Amniotic epithelial cell (primary cell): ENCODE measurements at regions not wholly inside any gene's neighbourhood (a gene's known extent, or its start where the extent isn't known, plus 50 kb on each side); places are given as distances from the start of the nearest gene placed in this dataset.
"Not testable (repeated sequence)": the region's sequence is repeated elsewhere in the genome, so short reads cannot be mapped to it uniquely, and the experiment has no call there.

Experiments used
- DNase-seq: peaks from one replicate; pipeline ENCODE4 v3.0.0-alpha.2; 2010; ENCODE audit warnings: low read depth

DNA sequence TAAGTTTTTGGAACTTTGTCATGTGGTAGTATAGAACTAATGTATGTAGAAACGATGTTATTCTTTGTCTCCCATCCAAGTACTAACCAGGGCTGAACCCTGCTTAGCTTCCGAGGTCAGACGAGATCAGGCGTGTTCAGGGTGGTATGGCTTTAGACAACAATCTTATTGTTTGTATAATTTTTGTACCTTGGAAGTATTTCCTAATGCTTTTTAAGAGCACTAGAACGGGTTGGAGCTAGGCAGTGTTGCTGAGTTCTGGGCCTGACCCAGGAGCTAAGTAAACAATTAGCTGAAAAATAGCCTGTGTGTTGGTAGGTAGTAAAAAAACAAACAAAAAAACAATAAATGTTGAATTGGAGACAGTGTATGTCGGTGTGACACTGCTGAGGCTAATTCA lies 244.3 kb downstream of the EMP1 start:
- DNase-seq, result no peak

DNA sequence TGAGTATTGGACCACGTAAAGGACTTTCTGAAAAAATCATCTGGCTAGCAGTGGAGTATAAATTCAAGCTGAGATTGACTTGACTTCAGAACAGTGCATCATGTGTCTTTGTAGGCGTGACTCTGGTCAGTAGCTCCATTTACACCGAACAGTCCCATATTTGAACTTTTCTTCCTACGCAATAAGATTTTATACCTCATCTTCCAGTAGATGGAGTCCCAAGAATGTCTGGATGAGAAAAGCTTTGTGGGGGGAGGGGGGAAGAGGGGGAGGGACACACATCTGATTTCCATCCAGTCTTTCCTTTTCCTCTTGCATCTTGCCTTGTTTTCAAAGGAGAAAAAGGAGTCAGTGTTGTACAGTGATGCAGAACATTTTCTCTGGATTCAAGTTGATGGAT lies 241.0 kb downstream of the EMP1 start:
- no peak for DNase-seq

DNA sequence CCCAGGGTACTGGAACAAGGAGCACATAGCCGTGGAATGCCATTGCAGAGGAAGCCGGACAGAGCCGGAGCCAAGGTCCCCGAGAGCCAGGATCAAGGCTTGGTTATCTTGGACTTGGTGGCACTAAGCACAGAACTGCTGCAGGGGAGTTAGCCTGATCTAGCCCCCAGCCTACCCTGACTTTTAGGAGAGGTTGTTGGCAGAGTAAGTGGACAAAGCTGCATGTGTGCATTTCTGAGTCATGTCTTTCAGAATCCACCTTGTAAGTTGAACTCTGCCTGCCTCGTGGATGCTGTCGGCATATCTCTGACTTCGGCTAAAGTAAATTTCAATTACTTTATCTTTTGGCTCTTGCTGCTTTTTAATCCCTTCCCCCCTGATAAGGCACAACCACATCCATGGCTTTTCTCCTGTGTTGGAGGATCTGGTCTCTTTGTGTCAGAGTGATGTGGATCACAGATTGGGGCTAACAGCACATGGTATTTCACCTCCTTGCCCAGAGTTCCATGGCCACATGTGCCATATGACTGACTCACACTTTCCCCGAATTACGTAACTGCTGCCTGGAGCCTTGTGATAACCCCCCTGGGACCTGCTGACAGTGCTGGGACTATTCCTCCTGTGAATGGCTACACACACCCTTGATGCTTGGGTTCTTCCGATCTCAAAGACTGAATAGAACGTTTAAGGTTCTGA lies 240.3 kb downstream of the EMP1 start:
- DNase-seq, result peak; percentile 42

DNA sequence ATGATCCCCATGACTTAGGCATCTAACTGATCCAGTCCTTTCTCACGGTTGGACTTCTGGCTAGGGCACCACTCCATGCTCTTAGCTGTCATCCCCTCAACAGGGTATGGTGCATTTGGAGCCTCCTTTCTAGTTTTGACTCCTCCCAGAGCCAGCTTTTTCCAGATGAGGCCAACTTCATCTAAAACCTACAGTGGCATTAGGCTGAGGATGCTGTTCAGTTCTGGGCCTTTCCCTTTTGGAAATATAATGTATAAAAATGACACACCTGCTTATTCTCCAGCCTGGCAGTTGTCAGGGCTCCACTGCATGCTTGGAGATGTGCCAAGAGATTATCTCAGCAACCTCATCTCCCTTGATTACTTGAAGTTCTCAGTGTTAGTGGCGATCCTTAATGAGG lies 239.7 kb downstream of the EMP1 start:
- no peak for DNase-seq

DNA sequence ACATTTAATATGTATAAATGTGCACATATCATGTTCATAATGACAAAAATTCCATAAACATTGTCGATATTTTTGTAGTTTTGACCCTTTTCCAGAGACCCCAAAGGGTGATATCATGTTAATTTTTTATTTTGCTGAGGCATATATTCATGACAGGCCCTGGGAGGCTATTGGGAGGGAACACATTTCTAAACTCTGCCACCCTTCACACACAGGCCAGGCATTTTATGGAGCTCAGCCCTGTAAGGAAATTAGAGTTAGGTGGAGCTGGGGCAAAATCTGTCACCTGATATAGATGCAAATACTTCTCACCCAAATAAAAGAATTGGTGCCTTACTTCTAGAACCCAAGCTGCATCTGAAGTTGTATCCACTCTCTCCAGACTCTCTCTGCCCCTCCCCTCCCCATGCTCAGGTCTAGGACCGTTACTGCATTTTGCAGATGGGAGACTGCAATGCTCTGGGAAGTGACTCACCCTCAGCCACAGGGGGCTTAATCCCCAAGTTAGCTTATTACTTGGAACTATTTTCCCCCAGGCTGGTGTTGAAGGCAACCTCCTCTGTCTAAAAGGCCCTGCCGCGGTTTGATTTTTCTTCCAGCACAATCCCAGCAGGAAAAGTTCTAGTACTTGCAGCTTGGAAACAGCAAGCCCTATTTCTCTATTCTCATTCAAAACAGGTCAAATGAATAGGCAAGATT lies 238.9 kb downstream of the EMP1 start:
- DNase-seq, result no peak

DNA sequence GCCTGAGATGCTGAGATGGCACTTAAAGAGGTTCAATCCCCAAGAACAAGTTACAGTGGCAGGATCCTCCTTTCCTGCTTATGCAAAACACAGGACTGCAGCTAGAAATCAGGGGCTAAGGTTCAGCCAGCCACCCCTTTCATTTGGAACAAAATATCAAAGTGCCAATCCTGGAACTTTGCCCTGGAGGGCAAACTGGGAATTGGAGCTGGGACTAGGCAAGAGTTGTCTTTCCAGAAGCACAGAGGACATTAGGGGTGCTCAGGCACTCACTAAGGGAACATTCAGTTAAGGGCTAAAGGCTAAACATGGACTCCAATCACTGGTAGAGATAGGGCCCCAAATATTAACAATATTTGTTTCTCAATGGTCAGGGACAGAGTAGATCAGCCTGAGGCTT lies 237.2 kb downstream of the EMP1 start:
- no peak for DNase-seq

DNA sequence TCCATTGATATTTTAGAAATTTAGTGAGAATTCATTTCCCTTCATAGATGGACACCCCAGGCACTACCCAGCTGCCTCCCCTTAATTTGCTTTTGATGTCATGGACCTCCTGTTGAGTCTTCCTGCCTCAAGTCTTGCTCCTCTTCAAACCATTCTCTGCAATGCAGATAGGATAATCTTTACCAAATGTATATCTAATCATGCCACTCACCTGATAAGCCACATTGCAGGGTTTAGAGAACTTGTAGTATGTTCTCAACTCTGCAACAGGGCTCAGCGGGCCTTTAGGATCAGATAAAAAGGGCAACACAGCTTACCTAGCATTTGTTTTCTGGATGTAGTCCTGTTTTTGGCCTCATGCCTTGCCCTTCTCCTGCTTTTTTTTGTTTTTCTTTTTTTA lies 234.5 kb downstream of the EMP1 start:
- no peak for DNase-seq

DNA sequence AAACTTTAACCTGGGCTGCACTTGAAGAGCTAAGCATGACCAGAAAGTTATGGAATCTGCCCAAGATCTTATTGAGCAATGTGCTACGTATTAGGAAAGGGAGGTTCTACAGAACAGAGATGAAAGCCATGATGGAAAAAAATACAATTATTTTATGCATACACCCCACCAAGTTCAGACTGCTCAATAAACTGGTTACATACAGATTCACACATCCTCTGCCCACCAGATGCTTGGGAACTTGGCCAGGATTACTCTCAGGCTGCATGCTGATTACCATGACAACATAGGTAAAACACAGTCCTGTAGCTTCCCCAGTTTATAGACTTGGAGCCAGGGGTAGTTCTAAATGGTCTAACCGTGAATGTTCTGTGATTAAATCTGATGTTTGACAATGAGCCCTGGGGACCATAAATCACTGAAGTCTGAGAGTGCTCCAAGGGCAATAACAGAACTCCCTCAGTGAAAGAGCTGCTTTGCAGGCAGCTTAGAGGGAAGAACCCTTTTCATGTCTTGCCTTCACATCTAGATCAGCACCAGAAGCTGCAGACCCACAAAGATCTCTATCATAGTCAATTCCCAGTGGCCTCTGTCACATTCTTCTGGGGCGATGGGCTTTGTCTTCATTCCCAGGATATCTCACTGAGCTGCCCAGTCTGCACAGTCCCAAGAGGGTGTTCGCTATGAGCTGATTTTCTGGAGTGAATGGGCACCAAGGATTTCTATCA lies 232.2 kb downstream of the EMP1 start:
- DNase-seq, result no peak

DNA sequence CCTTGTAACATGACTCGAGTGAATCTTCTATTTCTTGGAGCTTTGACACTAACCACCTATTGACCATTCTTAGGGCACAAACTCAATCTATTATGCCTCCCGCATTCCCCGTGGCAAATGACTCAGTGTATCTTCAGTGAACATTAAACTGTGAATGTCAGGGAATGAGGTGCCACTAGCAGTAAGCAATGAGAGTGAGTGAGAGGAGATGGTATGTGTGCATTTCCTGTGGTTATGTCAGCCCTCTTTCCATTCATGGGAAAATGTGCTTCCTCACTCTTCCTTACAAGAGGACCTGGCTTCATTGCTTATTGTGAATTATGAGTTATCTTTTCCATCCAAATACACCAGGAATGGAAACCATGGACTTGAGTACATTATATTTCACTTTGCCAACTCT lies 229.2 kb downstream of the EMP1 start:
- peak; percentile 24 for DNase-seq

DNA sequence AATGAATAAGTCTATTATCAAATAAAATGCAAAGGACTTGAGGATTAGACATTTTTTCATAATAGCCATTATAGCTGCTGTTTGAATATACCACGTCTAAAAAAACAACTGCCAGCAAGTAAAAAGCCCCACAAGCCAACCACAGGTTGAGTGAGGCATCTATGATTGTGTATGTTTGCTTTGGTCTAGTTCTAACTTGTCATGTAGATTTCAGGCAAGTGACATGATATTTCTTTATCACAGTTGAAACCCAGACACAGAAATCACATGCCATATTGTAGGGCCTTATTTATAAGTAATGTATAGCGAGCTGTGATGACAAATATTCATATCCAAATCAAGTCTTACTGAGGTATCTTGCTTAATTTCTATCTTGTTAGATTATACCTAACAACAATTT lies 225.8 kb downstream of the EMP1 start:
- no peak for DNase-seq

DNA sequence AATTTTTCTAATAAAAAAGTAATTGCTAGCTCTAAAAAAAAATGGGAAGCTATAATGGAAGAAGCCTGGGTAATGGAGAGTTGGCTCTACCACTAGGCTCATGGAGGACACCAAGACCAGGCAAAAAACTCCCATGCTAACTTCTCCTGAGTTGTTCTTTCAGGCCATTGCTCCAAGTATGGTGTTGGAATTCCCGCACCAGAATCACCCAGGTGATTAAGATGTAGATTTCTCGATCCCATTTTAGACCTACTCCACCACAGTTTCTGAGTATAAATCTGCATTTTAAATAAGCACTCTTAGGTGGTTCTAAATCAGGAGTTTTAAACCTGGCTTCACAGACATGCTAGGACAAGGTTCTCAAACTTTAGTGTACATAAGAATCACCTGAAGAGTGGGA lies 221.0 kb downstream of the EMP1 start:
- no peak for DNase-seq

DNA sequence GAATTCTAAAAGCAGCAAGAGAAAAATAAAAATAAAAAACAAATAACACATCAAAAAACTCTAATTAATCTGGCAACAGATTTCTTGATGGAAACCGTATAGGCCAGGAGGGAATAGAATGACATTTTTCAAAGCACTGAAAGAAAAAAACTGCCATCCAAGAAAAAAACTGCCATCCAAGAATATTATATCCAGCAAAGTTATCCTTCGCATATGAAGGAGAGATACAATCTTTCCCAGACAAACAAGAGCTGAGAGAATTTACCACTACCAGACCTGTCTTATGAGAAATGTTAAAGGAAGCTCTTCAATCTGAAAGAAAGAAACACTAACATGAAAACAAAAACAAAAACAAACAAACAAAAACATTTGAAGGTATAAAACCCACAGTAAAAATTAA lies 214.8 kb downstream of the EMP1 start:
- no peak for DNase-seq

DNA sequence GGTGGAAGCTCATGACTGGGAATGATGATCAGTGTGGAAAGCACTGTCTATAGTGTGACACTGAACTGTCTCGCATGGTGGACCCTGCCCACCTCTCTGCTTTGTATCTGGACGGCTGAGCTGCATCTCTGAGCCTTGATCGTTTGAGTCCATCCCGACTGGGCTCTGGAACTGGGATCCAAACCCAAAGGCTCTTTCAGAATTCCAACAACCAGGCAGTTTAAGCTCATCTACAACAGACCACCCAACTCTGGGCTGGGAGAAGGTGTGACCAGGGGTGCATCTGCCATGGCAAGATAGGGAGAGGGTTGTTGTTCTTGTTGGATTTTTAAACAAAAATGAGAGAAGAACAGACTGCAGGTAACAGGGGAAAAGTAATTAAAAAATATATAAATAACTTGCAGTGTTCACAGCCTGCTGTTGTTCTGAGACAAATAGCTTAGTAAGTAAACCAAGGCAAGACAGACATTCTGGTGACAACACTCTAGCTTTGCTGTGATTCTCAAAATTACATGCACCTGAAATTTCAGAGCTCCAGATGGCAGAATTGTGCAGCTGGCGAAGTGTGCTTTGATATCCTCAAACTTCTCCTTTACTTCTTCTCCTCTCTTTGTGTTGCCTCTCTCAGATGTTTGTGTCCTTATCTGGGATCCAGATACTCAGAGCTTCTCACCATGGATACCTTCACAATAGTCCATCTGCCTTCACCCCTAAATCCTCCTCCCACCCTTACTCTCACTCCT lies 209.6 kb downstream of the EMP1 start:
- DNase-seq, result no peak

DNA sequence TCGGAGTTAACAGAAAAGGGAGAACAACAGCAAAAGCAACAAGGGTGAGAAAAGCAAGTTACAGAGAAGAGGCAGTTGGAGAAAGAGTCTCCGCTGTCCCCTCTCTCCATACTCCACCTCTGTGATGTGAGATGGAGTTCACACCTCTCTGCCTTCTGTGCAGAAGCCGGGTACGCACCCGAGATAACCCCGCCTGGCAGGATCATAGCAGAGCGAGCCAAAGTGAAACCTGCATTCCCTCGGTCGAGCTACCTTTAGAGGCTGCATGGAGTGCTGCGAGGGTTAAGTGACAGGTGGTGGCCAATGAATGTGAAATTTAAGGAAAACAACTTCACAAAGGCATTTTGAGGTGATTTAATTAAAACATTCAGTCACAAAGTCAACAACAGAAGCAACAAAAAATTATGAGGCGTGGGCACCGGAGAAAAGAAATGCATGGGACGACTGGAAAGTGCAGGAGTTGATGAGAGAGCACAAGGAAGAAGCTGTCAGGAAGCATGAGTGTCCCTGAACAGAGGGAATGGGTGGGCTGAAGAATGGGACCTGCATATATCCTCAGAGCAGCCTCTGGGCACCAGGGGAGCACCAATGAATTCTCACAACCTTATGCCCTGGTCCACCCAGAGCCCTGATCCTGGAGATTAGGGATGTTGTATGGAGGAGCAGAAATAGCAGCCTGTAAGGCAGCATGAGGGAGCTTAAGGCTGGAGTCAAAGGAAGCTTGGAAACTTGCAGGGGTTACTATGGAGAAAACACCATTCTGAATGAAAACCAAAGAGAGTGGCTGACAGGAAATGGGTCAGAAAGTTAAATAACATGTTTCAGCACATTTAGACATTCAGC lies 208.3 kb downstream of the EMP1 start:
- no peak for DNase-seq

DNA sequence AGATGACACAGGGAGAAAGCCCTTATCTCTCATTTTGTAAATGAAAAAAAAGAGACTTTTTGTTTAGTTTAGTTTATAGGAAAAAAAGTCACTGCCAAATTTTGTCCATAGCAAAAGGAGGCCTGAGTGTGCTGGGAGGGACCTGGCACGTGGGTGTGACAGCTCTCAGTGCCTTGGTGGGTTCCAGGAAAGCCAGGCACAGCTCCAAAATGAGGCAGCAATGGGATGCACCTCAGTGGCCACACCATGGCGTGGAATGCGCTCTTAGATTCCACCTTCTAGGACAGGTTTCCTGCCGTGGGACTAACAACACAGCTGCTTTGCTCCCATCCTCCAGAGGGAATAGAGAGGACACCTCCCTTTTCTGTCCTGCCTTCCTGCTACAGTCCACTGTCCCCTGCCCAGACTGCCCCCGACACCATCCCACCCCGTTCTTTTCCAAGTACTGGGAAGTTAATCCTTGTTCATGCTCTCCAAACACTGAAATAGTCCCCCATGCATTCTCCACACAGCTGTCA lies 207.6 kb downstream of the EMP1 start:
- no peak for DNase-seq

DNA sequence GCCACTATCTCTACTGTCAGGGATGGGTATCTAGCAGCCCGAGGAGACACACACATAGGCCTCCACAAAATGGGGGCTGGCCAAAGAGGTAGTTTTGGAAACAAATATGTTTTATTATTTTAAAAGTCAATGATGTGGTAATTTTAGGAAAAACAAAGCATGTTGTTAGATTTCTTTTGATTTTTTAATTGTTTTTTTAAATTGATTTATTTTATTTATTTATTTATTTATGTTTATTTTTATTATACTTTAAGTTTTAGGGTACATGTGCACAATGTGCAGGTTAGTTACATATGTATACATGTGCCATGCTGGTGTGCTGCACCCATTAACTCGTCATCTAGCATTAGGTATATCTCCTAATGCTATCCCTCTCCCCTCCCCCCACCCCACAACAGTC lies 194.8 kb downstream of the EMP1 start:
- not testable (repeated sequence) for DNase-seq

DNA sequence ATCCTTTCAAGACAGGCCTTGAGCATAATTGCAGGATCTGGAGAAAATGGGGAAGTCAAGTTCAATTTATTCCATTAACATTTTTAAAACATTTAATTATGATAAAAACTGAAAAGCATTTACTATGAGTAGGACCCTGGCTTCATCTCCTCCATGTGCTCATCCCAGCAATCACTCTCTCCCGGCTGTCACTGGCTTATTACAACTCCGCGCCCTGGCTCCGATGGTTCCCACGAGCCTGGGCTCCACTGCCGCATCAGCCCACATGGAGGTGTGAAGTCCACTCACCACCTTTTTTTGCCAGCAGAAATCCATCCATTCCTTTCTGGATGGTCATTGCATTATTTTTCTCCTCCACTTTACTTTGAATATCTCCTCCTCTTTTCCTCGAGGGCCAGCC lies 194.4 kb downstream of the EMP1 start:
- DNase-seq, result no peak

DNA sequence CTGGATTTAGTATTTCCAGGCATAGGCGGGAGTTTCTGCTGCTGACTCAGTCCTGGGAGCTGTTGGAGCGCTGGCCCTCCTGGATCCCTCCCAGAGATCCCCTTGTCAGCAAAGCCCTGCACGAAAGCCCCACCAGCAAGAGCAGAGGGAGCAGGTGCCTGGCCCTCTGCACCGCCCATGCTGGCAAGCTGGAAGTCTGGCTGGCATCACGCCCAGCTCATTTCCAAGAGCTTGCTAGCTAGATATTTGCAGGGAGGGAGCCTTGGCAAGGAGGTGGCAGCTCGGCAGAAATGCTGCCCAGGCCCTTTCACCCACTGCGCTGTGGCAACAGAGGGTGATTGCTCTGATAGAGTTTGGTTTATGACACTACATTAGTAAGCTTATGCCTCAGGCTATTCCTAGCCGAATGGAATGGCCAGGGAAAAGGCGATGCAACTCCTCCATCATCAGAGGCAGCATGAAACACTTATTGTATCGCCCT lies 193.9 kb downstream of the EMP1 start:
- no peak for DNase-seq

DNA sequence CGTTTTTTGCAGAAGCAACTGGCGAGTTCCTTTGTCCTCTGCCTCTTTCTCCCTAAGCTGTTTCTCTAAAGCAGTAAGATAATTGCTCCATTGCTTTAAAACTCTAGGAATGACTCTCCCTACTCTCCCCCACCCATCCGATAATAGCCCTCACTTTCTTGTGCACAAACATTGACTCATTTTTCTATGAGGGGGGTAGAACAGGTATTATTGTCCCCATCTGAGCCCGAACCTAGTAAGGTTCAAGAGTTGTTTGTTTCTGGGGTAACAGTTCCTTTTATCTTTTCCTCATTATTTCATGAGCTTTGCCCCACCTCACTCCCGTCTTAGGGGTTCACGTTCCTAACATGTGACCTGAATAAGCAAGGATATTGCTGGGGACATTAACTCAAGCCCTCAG lies 190.6 kb downstream of the EMP1 start:
- DNase-seq, result no peak

DNA sequence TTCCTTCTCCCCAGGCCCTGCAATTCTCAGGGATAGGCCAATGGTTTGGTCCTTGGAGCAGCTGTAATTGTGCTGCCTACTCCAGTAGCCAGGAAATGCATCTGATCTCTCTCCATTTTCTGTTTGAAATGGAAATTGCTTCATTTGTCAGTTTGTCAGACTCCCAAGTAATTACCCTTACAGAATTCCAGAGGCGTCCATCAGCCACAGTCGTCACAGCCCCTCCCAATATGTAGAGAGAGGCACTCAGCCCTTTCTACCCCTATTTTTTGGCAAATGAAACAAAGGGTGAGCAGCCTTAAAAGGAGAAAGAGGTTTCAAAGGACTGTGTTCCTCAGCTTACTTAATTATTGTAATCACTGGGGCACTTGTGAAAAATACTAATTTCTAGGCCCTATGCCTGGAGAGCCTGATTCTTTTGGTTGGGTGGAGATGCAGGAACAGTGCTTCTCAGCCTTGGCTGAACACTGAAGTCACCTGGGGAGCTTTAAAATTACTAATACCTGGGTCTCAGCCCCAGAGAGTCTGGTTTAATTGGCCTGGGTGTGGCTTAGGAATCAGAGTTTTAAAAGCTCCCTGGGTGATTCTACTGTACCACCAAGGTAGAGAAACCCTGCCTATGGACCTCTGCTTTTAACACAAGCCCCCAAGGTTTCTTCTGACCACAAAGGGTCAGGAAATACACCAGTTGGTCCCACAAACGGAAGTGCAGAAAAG lies 190.0 kb downstream of the EMP1 start:
- DNase-seq, result no peak

DNA sequence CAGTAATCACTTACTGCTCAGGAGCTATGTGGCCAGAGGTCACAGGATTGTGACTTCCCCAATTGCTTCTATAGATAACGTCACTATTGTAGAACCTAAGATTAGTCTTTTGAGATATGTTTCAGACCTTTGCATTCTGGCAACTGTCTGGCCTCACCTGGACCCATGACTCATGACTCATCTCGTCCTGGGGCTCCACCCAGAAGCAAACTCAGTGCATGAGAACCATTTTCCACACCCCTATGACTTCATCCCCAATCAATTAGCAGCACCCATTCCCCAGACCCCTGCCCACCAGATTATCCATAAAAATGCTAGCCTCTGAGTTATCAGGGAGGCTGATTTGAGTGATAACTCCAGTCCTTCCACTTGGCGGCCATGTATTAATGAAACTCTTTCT lies 186.9 kb downstream of the EMP1 start:
- DNase-seq, result no peak
